GM18499 (cell line): ENCODE measurements at regions not wholly inside any gene's neighbourhood (a gene's known extent, or its start where the extent isn't known, plus 50 kb on each side); places are given as distances from the start of the nearest gene placed in this dataset.

Source experiments
- ATAC-seq: cut with Tn5 transposase; IDR thresholded peaks from one replicate; pipeline ENCODE4 v1.9.1; 2021; ENCODE audit warnings: moderate number of reproducible peaks; ENCODE audit not compliant: insufficient read depth, unreplicated experiment

GRCh38 chr4:138761638-138762220 is 253.9 kb upstream of the NOCT start:
- no peak for ATAC-seq

- ATAC-seq, result no peak
These were observed 256.1 kb upstream of the NOCT start for GRCh38 chr4:138759554-138759902.

DNA sequence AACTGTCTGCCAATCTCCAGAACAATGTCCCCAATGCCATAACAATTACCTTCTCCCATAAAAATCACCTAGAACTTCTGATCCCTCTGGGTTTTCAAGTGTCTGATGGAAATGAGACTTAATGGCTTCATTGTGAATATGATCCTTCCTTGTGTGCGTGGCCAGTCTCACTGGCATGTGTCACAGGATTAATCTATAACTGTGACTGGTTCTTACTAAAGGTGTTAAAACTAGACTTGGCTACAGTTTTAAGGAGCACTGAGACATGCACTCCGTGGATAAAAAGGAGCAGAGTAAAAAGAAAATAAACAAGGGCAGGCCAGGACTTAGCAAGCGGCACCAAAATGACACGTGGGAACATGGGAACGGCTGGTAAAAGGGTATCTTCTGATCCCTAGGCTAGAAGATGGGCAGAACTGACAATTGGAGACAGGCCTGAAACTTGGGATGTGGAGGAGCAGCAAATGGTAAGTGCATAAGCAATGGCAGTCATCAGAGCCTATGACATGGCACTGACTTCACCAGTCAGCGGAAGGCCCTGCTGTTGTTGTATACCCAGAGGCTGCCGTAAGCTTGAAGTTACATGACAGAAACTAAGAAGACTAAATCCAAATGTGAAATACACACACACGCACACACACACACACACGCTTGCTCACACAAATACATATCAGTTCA is 256.6 kb upstream of the NOCT start:
- ATAC-seq, result no peak

DNA sequence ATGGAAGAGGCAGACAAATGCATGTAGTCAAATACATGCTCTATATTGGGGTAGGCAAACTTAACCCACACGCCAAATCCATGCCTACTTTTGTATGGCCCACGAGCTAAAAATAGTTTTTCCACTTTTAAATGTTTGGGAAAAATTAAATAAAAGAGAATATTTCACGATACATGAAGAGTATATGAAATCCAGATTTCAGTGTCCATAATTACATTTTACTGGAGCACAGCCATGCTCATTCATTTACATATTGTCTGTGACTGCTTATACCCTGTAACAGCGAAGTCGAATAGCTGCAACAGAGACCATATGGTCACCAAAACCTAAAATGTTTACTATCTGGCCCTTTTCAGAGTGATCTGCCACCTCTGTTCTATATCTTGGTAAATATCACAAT is 257.4 kb upstream of the NOCT start:
- ATAC-seq, result no peak

- no peak for ATAC-seq
These were observed 258.1 kb upstream of the NOCT start for GRCh38 chr4:138757432-138757831.

DNA sequence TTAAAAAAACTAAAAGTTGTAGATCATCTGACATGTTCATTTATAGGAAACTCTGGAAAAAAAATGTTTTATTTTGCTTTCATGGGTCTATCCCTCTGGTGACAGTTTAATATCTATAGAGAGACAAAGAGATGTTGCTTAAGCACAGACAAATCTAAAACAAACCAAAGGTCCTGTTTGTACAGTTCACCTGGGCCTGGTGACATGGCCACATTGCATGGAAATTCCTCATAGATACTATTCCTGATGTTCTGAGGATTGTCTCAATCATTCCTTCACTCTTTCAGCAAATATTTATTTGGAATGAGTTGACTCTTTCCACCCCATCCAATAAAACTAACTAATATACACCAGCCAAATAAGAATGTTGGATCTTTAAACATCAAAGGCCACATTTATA is 259.1 kb upstream of the NOCT start:
- ATAC-seq, result no peak

DNA sequence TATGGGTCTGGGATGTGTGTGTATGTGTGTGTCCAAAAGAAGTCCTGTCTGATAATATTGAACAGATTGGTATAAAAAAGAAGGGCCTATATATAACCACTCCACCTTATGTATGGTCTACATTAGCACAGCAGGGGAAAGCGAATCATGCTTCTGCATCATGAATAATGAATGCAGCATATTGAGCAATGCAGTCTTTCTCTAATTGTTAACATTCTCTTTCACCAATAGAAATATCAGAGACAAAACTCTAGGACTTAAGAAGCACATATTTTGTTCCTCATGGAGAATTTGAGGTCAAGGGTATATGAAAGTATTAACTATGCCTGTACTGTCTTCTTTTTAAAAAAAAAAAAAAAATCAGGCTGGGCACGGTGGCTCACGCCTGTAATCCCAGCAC is 264.3 kb upstream of the NOCT start:
- no peak for ATAC-seq

DNA sequence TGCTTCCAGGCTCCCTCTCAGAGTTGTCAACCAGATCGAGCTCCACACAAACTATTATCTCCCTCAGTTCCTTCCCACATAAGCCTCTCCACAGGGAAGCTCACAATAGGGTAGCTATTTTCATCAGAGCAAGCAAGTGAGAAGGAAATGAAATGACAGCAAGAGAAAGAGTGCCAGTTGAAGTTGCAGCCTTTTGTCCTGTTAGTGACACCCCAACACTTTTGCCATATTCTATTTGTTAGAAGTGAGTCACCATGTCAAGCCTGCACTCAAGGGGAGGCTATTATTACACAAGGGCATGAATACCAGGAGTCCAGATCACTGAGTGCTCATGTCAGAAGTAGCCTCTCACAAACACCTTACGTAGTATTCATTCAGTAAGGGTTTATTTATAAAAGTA is 266.3 kb upstream of the NOCT start:
- ATAC-seq, result no peak

DNA sequence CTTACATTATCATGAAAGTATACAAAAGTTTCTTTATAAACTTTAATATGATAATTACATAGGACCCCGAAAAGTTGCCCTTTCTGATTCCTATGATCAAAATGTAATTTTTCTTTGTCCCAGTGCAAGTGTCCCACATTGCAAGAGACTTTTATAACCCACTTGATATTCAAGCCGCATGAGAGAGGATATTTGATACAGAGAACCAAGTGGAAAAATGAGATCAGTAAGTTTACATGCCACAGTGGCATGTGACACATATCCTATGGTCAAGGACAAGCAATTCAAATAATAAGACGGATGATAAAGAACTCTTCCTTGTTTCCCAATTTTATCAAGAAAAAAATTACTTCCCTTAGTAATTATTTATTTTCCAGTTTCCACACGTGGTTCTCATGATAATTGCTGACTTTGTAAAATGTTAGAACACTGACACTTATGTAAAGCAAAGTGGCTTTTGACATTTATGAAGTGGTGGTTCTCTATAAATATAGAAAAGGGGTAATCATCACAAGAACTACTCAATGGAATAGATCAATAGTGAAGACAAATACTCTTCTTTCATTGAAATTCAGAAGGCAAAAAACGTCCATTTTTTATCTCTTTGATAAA is 273.7 kb upstream of the NOCT start:
- no peak for ATAC-seq

DNA sequence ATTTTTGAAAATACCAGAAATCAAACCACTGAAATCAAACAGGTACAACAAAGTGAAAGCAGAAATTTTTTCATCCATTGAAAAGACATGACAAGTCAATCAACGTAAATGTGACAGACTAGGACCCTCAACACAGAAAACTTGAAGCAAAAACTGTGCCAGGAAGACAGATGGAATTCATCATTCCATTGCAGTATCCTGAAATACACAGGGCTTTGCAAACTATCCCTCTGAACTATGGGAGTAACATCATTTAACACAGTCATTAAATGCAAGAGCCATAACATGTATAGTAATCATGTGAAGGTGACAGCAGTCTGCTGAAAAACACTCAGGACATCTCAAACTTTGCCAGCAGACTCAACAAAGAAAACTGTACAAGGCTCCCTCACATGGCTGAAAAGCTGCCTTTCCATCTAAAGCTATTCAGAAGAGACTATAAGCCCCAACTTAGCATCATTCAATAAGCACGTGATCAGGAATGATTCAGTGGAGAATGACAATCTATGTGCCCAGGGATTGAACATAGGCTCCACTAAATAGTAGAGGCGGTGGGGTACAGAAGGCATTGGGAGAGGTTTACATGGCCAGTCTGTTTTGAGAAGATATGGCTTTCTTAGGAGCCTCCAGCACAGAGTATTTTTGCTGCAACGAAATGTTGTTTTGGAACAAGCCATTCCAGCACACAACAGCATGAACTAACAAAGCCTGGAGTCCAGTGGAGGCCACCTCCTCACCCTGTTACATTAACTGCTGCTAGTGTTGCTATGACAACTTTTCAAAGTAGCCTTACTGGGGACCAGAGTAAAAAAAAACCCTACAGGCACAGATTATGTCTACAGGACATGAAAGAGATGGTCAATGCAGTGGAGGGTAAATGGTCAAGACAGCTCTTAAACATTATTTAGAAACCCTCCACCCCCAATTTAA is 274.5 kb upstream of the NOCT start:
- ATAC-seq, result no peak

DNA sequence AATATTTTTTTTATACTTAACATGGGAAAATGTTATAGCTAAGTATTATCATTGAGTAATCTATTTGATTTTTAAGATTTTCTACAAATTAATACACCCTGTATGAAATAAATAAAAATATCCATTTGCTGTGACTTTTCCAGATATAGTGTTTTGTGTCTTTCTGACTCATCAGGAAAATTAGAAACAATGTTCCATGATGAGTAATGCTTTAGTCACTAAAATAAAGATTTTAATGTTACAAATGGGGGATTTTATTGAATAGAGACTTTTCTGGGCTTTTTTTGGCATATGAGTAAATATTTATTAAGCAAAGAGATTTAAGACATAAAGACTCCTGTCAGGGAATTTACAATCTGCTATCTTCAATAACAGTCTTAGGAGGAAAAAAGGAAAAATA is 279.2 kb upstream of the NOCT start:
- ATAC-seq, result no peak

- ATAC-seq, result no peak
These were observed 280.8 kb upstream of the NOCT start for GRCh38 chr4:138734746-138735145.

- ATAC-seq, result no peak
These were observed 287.0 kb upstream of the NOCT start for GRCh38 chr4:138728566-138728965.

DNA sequence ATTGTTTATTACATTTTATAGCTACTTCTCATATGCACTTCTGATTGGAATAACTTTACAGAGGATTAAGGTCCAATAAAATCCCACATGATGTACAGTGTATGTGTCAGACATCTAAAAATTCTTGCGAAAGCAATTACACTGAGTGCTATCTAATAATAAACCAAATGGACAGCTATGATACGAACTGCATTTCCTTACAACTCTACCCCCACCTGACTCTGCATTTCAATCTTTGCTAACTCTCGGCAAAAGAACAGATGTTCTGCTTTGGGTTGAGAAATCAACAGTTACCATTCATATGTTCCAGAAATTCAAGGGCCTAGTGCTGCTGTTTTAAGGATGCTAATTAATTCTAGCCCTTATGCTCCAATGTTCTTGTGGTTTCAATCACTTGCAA is 287.9 kb upstream of the NOCT start:
- no peak for ATAC-seq

DNA sequence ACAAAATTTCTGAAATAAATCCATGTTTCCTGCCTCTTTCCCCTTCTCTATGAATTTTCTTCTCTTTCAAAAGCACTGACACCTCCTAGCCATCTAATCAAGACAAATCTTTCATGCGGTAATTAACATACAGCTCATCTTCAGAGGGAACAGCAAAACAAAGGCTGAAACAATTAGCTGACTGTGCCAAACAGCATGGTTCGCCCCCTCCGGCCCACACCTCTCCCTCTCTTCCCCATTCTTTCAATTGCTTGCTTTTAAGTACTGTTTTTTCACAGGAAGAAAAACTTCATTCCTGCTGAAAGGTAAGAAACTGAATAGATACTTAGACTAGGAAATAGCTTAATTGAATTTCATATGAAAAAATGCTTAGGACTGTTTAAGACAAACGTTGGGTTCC is 291.1 kb upstream of the NOCT start:
- ATAC-seq, result no peak

- no peak for ATAC-seq
These were observed 298.8 kb upstream of the NOCT start for GRCh38 chr4:138716559-138717335.

- ATAC-seq, result no peak
These were observed 305.3 kb upstream of the NOCT start for GRCh38 chr4:138710297-138710696.

DNA sequence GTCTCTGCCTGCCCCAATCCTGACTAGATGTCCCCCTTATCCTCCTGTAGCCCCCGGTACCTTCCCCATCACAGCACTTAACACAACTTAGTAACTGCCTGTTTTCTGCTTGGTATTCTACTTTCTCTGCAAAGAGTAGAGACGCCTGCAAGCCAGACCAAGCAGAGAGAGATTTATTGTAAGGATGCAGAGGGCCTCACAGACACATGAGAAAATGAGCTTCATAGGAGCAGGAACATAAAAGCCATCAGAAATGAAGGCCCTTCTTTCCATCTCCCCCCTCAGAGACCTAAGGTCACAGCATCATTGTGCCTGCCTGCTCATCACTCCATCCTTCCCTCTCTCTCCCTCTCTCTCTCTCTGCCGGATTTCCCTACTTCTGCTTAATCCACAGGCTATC is 305.7 kb upstream of the NOCT start:
- ATAC-seq, result no peak

DNA sequence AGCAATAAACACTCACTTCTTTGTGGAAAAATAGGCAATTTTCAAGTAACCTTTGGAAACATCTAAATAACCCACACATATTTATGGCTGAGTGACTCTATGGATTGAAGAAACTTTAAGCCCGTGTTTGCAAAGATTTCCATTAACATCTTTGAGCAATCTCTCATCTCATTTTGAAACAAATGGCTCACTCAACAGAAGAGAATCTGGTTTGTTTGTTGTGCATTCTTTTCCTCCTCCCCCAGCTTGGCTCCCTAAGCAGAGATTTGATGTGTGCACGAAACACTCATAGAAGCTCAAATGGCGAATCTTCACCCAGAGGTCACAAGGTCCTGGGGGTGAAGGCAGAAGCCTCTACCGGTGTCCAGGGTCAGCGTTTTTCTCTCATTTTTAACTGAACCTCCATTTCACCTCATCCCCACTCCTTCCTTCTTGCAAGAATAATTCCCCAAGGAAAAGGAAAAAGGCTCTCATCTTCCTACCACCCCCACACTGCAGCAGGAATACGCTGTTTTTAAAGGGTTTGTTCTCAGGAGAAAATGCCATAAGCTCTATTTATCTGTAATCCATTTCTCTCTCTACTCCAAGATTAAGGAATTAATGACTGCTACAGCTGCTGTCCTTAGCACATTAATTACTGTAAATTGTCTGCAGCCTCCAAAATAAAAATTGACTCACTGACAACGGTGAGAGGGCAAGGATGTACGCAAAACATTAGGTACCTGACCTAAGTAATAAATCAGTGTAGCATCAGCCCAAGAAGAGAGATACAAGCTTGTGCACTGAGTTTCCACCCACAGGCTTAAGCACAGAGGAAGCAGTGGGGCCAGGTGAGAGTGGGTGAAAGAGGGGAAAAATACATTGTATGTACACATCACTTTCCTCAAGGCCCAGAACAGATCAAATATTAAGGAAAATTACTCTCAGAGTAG is 307.6 kb upstream of the NOCT start:
- no peak for ATAC-seq
